ENCODE measurements at regions not wholly inside any gene's neighbourhood (a gene's known extent, or its start where the extent isn't known, plus 50 kb on each side); places are given as distances from the start of the nearest gene placed in this dataset.
"Not testable (repeated sequence)": the region's sequence is repeated elsewhere in the genome, so short reads cannot be mapped to it uniquely, and the experiment has no call there.

GRCh38 chr5:13640270-13640669 is 304.2 kb downstream of the DNAH5 start:
- no peak for DNase-seq (ENCODE audit: low read depth)

- no peak for DNase-seq (ENCODE audit: low read depth)
These were observed 311.8 kb downstream of the DNAH5 start for GRCh38 chr5:13632676-13633075.

GRCh38 chr5:13629218-13629617 is 315.3 kb downstream of the DNAH5 start:
- no peak for DNase-seq (ENCODE audit: low read depth)

- no peak for DNase-seq (ENCODE audit: low read depth)
These were observed 316.6 kb downstream of the DNAH5 start for GRCh38 chr5:13627673-13628454.

- DNase-seq (ENCODE audit: low read depth): no peak
These were observed 318.8 kb downstream of the DNAH5 start for GRCh38 chr5:13625616-13626198.

- no peak for DNase-seq (ENCODE audit: low read depth)
These were observed 320.0 kb downstream of the DNAH5 start for GRCh38 chr5:13624283-13625074.

- DNase-seq (ENCODE audit: low read depth): no peak
These were observed 330.9 kb downstream of the DNAH5 start for GRCh38 chr5:13613621-13614020.

GRCh38 chr5:13611604-13612003 is 332.9 kb downstream of the DNAH5 start:
- DNase-seq (ENCODE audit: low read depth): no peak

- DNase-seq (ENCODE audit: low read depth): no peak
These were observed 335.0 kb downstream of the DNAH5 start for GRCh38 chr5:13609504-13609903.

- DNase-seq (ENCODE audit: low read depth): no peak
These were observed 338.4 kb downstream of the DNAH5 start for GRCh38 chr5:13606051-13606450.

GRCh38 chr5:13601112-13601511 is 343.4 kb downstream of the DNAH5 start:
- DNase-seq (ENCODE audit: low read depth): no peak

- DNase-seq (ENCODE audit: low read depth): no peak
These were observed 348.5 kb downstream of the DNAH5 start for GRCh38 chr5:13595978-13596377.

- no peak for DNase-seq (ENCODE audit: low read depth)
These were observed 352.9 kb downstream of the DNAH5 start for GRCh38 chr5:13591621-13592020.

GRCh38 chr5:13585324-13585723 is 359.2 kb downstream of the DNAH5 start:
- no peak for DNase-seq (ENCODE audit: low read depth)

GRCh38 chr5:13581914-13582313 is 362.6 kb downstream of the DNAH5 start:
- no peak for DNase-seq (ENCODE audit: low read depth)

- no peak for DNase-seq (ENCODE audit: low read depth)
These were observed 363.4 kb downstream of the DNAH5 start for GRCh38 chr5:13581132-13581531.

- DNase-seq (ENCODE audit: low read depth): no peak
These were observed 364.4 kb downstream of the DNAH5 start for GRCh38 chr5:13580058-13580457.

- DNase-seq (ENCODE audit: low read depth): not testable (repeated sequence)
These were observed 365.4 kb downstream of the DNAH5 start for GRCh38 chr5:13579091-13579490.

GRCh38 chr5:13578311-13579039 is 366.0 kb downstream of the DNAH5 start:
- not testable (repeated sequence) for DNase-seq (ENCODE audit: low read depth)

- no peak for DNase-seq (ENCODE audit: low read depth)
These were observed 369.9 kb downstream of the DNAH5 start for GRCh38 chr5:13574574-13574973.

GRCh38 chr5:13572163-13572562 is 372.3 kb downstream of the DNAH5 start:
- DNase-seq (ENCODE audit: low read depth): no peak

GRCh38 chr5:13569090-13569715 is 375.3 kb downstream of the DNAH5 start:
- no peak for DNase-seq (ENCODE audit: low read depth)
